Endometrium (tissue), 2 donors: ENCODE measurements at regions not wholly inside any gene's neighbourhood (a gene's known extent, or its start where the extent isn't known, plus 50 kb on each side); places are given as distances from the start of the nearest gene placed in this dataset.

ENCODE experiments used
- FAIRE-seq: peaks from 2 replicates; lab custom pipeline; 2012; peaks lifted over from hg19 to GRCh38; lab: Jason Lieb, UNC
- donor health status: control.
- donor health status: control.

- no peak for FAIRE-seq
These were observed 174.4 kb upstream of the KIAA1217 start for GRCh38 chr10:24034571-24034970.

DNA sequence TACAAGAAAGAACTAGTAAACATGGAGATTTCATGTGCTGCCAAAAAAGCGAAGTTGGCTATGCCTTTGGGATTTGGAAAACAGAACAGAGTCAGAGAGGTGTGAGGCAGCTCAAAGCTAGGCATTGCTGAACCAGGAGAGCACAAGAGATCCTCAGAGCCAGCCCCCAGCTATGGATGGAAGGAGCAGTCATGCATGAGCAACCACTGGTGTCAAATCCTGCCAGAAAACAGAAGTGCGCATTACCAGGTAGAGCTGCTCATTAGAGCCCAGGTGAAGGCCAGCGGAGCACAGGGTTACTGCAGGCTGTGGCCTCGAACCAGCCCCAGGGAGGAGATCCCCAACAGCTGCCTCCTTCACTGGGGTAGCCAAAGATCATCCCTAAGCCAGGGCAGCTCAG lies 173.2 kb upstream of the KIAA1217 start:
- FAIRE-seq = no peak

- FAIRE-seq = no peak
These were observed 169.6 kb upstream of the KIAA1217 start for GRCh38 chr10:24039315-24039714.

DNA sequence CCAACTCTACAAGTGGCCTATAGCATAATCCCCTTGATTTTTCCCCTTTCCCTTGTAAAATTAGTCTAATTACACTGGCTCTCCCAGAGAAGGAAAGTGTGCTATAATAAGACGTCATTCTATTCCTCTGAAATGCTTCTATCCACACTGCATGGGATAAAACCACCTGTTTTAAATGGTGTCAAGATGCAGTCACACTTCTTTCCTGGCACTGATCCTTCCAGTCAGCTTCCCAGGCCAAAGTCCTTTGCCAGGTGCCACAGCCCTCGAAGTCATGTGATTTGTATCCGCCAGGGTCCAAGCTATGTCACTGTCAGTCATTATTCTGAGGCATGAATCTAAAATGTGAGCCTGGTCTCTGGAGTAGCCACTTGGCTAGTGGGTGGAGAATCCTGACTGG lies 169.0 kb upstream of the KIAA1217 start:
- no peak for FAIRE-seq

DNA sequence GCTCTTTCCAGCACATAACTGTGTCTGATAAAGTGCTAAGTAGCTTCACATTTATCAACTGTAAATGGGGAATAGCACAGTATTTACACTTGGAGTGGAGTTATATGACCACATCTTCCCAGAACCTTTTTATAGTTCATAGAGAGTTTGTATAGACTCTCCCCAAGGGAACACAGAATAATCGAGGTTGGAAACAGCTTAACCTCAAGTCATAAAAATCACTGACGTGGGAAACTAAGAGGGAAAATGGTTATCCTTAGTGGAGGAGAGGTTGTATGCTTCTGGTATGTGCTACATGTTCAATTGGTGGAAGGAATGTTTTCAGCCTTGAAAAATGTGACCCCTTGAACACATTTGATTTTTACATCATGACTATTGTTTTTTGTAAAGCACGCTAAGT lies 167.9 kb upstream of the KIAA1217 start:
- FAIRE-seq = no peak

DNA sequence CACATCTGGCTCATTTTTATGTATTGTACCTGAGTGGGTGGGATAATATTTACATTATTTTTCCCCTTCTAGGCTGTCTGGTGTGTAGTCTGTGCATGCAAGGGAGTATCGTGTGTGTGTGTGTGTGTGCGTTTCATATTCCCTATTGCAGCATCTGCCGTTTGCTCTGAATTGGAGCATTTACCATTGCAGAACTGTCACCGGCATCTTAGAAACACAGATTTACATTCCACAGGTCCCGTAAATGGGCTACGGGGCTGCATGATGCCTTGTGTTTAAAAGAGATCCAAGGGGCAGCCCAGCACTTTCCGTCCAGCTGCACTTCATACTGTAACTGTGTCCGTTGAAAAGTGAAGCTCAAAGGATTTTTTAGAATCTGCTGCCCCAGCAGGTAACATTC lies 167.1 kb upstream of the KIAA1217 start:
- FAIRE-seq = no peak

GRCh38 chr10:24042884-24043283 lies 166.1 kb upstream of the KIAA1217 start:
- no peak for FAIRE-seq

DNA sequence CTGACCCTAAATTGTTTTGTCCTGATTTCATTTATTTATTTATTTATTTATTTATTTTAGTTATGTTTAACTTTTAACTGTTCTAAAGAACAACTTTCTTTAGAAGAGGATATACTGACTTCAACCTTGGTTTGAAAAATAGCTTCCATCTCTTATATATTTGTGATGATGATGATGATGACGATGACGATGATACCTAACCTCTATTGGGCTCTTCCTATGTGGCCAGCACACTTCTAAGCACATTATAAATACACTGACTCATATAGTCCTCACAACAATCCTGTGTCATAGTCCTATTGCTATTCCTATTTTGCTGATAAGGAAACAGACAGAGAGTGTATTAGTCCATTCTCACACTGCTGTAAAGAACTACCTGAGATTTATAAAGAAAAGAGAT lies 162.9 kb upstream of the KIAA1217 start:
- no peak for FAIRE-seq

DNA sequence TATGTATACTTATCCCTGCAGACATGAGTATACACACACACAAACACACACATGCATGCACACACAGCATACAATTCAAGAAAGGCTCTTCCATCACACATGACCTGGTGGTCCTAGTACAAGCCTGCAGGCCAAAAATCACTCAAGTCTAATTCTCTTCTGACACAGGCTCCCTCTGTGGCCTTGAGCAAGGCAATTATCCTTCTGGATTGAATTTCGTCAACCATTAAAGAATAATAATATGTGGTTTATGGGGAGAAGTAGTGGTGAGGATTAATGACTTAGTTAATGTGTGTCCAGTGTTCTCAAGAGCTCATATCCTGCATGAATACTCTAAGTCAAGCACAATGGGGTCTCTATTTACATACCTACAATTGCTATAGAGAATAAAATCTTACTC lies 161.8 kb upstream of the KIAA1217 start:
- FAIRE-seq = no peak

GRCh38 chr10:24054421-24054820 lies 154.5 kb upstream of the KIAA1217 start:
- FAIRE-seq = no peak

- FAIRE-seq = no peak
These were observed 128.7 kb upstream of the KIAA1217 start for GRCh38 chr10:24080207-24080606.

DNA sequence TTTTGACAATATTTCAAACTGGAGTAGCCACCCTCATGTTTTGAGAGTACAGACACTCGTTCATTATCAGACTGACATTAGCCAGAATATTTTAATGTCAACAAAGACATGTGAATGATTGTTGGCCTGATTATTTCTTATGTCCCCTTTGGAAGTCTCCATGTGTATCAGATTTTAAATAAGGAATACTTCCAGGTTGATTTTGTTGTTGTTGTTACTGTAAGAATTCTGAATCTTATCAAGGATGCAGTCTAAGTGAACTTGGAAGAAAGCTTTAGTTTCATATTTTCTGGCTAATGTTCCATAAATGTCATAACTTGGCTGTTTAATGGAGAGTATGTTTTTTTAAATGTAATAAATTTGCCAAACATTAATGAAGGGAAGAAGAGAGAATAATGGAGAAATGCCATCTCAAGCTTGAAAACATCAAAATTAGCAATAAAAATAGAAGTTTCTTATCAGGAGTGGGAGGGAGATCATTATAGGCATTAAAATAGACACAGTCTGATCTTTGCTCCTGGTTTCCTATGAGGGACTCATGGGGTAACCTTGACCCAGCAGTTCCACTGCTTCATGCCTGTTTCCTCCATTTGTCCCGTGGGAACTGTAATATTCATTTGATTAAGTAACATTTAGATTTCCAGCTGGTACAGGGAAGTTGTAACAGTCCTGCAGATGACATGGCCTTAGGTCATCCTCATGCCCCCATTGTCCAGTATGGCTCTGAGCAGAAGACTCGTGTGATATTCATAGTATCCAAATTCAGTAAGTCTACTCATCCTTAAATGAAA lies 122.4 kb upstream of the KIAA1217 start:
- peak; percentile 15 for FAIRE-seq

DNA sequence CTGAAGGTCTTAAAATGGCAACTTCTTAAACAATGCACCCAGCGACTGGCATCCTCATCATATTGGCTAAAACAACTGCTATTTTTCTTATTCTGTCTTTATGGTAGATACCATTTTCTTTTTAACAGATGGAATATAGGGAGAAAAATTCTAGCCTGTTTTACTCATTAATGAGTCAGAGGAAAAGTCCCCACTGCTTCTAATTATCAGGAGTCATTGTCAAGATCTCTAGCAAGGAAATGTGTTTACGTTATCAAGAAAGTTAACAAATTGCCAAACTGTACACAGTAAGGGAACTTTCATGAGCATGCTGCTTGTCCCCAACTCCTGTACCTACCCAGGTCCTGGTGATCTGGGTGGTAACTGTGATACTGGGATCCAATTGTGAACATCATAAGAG lies 117.7 kb upstream of the KIAA1217 start:
- no peak for FAIRE-seq

DNA sequence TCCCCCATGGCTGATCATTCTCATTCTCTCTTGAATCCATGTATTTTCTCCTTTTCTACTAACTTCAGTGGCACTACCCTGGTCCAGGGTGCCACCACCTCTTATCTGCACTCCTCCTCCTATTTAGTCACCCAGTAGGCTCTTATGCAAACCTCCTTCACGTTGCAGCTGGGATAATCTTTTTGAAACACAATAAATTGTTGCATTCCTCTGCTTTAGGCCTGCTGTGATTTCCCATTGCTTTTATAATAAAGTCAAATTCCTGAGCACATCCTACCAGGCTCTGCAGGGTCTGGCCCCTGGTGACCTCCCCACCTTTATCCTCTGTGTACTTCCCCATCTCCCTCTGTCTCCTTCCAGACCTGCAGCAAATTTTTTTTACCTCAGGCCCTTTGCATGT lies 112.7 kb upstream of the KIAA1217 start:
- FAIRE-seq = no peak

GRCh38 chr10:24097751-24098207 lies 111.2 kb upstream of the KIAA1217 start:
- no peak for FAIRE-seq

- no peak for FAIRE-seq
These were observed 104.0 kb upstream of the KIAA1217 start for GRCh38 chr10:24104895-24105294.

DNA sequence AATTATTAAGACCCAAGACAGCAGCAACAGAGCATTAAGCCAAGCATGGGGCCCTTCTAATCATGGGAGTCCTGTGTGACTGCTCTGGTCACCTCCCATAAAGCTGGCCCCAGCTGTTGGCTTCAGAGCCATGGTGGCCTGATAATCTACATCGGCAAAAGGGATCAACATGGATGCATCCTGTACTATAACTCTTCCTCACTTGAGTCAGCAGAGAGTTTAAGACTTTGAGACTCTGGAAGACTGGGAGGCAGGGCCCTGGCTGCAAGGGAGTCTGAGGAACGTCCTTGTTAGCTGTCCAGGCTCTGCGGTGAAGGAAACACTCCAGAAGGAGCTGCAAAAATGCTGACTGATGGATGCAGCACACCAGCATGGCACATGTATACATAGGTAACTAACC lies 95.0 kb upstream of the KIAA1217 start:
- FAIRE-seq = no peak

DNA sequence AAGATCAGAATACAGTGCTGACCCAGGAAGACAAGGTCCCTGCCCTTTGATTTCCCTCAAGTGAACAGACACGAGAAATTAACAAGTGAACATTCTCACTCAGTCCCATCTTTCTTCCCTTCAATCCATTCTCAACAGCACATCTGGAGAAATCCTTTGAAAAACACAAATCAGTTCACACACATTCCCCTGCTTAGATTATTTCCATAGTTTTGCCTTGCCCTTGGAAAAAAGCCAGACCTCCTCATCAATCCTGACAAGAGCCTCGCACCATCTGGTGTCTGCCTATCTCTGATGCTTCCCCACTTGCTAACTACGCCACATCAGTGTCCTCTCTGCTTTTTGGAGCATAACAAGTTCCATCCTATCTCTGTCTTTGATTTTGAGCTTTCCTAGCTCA lies 94.4 kb upstream of the KIAA1217 start:
- no peak for FAIRE-seq

- FAIRE-seq = no peak
These were observed 93.5 kb upstream of the KIAA1217 start for GRCh38 chr10:24115403-24115802.

DNA sequence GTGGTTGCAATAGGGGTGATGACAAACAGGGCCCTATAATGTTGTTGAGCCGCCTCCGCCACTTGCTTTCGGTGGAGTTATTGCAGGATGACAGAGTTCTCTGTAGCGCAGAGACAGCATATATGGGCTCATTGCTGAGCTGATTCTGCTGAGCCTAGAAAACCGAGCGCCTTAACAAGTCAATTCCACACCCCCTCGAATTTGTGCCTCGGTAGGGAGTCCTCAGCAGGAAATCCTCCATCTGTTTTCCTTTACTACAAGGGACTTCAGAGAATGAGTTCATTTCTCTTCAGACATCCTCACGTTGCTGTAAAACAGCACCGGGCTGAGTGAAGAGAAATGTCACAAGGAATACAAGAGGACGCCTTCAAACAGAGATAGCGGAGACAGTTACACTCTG lies 90.7 kb upstream of the KIAA1217 start:
- no peak for FAIRE-seq

DNA sequence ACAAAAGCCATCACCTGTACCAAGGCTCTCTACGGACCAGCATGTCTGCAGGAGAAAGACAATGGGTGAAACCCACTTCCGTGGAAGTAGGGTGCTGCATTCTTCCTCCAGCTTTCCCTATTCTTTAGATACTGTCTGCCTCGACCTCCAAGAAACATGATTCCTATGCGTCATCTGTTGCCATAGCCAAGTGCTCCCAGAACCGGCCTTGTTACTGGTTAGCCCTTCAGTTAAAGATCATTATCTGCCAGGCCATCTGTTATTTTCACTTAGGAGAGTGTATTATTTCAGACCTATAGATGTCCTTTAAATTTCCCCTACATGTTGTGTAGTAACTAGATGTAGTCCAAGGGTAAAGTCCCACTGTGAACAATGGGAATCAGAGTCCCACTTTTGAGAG lies 89.0 kb upstream of the KIAA1217 start:
- no peak for FAIRE-seq

DNA sequence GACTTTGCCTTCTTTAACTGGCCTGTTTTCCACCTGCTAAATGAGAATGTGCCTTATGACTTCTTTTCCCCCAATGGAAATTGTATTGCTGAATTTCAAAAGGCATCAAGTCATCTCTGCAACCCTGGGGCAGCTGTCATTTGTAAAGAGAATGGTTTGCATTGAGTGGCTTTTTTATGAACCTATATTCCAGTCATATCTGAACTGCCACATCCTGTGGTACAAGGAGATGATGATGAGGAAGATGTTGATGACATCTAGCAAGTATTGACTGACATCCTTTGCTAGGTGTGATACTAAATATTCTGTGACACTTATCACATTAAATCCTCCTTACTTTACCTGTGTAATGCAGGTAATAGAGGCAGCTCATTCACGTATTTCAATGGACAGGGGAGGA lies 88.3 kb upstream of the KIAA1217 start:
- FAIRE-seq = no peak

DNA sequence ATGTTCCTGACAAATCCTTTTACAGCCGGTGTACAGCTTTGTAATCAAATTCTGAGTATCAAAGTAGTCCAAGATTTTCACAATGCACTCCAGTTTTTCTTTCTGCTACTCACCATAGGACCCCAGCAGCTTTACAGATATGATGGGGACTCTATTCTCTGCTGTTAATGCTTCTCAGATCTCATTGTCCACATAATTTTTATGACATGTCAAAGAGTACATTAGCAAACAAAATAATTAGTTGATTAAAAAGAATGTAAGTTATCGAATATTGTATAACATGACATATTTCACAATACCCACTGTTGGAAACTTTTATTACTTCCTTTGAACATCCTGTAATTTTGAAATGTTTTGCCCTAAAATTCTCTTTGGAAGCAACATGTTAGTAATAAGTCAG lies 81.4 kb upstream of the KIAA1217 start:
- no peak for FAIRE-seq

GRCh38 chr10:24128066-24128730 lies 80.7 kb upstream of the KIAA1217 start:
- FAIRE-seq = peak; percentile 69
